ENCODE measurements at regions not wholly inside any gene's neighbourhood (a gene's known extent, or its start where the extent isn't known, plus 50 kb on each side); places are given as distances from the start of the nearest gene placed in this dataset.

- TF ChIP-seq CTCF (IDR thresholded peaks at IDR 0.05) (no peak), POLR2A (IDR thresholded peaks at IDR 0.05) (no peak), POLR2AphosphoS5 (IDR thresholded peaks at IDR 0.05) (no peak), EP300 (IDR thresholded peaks at IDR 0.05) (no peak)
These were observed 181.1 kb upstream of the TSHZ2 start for GRCh38 chr20:52791091-52791490.
